Amygdala (tissue), 56 donors: ENCODE measurements at regions not wholly inside any gene's neighbourhood (a gene's known extent, or its start where the extent isn't known, plus 50 kb on each side); places are given as distances from the start of the nearest gene placed in this dataset.

Experiments used
- DNase-seq, 56 donors: peaks; one replicate each; lab custom pipeline; 2025; lab: John Stamatoyannopoulos, UW

- no peak for DNase-seq
These were observed 52.6 kb upstream of the RUFY1 start for GRCh38 chr5:179497636-179498340.

GRCh38 chr5:179495906-179496455 is 54.4 kb upstream of the RUFY1 start:
- DNase-seq: no peak

- no peak for DNase-seq
These were observed 55.4 kb upstream of the RUFY1 start for GRCh38 chr5:179494774-179495526.

GRCh38 chr5:179488975-179489374 is 61.4 kb upstream of the RUFY1 start:
- no peak for DNase-seq

GRCh38 chr5:179488491-179488890 is 61.9 kb upstream of the RUFY1 start:
- DNase-seq: peak in 4 of 56 donors; percentile 3 to 25 (median 19)

- no peak for DNase-seq
These were observed 63.2 kb upstream of the RUFY1 start for GRCh38 chr5:179487145-179487544.

GRCh38 chr5:179486596-179487051 is 63.7 kb upstream of the RUFY1 start:
- DNase-seq: peak in 2 of 56 donors; percentile 3 to 12

- DNase-seq: no peak
These were observed 64.3 kb upstream of the RUFY1 start for GRCh38 chr5:179485845-179486575.

GRCh38 chr5:179484761-179485160 is 65.6 kb upstream of the RUFY1 start:
- DNase-seq: no peak

- no peak for DNase-seq
These were observed 66.2 kb upstream of the RUFY1 start for GRCh38 chr5:179484201-179484600.

GRCh38 chr5:179478624-179479023 is 71.7 kb upstream of the RUFY1 start:
- no peak for DNase-seq

GRCh38 chr5:179475208-179475751 is 75.1 kb upstream of the RUFY1 start:
- no peak for DNase-seq

- DNase-seq: no peak
These were observed 77.7 kb upstream of the RUFY1 start for GRCh38 chr5:179472641-179473040.

- no peak for DNase-seq
These were observed 78.2 kb upstream of the RUFY1 start for GRCh38 chr5:179472174-179472573.

- DNase-seq: no peak
These were observed 80.2 kb upstream of the RUFY1 start for GRCh38 chr5:179470201-179470600.

- DNase-seq: no peak
These were observed 81.7 kb upstream of the RUFY1 start for GRCh38 chr5:179468696-179469095.

GRCh38 chr5:179467441-179467840 is 82.9 kb upstream of the RUFY1 start:
- no peak for DNase-seq

- no peak for DNase-seq
These were observed 85.7 kb upstream of the RUFY1 start for GRCh38 chr5:179464631-179465030.

- no peak for DNase-seq
These were observed 88.3 kb upstream of the RUFY1 start for GRCh38 chr5:179462040-179462439.

GRCh38 chr5:179461576-179461975 is 88.8 kb upstream of the RUFY1 start:
- DNase-seq: no peak

- no peak for DNase-seq
These were observed 90.6 kb upstream of the RUFY1 start for GRCh38 chr5:179459771-179460170.
